ENCODE measurements at regions not wholly inside any gene's neighbourhood (a gene's known extent, or its start where the extent isn't known, plus 50 kb on each side); places are given as distances from the start of the nearest gene placed in this dataset.

DNA sequence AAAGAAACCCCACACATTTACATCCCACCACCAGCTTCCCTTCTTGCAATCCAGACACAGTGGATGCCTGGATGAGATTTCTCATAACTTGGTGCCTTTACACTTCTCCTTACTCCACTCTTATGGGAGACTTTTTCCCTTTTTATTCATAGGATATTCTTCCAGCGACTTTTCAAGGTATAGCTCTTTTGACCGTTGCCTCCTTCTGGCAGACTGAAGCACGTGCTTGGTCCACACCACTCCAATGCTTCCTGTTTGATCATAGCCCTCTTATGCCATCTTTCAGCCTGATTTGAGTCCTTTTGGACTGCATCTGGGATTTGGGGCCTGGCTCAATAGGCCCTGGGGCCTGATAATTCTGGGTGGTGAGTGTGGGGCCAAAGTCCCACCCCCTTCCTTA is 87.7 kb downstream of the ERCC5 start:
- H3K27me3 ChIP-seq (ENCODE audit: insufficient read depth, poor library complexity, severe bottlenecking), result peaks cover 6% of the 10 kb centered on the region
- no peak for TF ChIP-seq GABPA (IDR thresholded peaks at IDR 0.05; ENCODE audit: low read depth)
- no peak for TF ChIP-seq SPI1 (IDR thresholded peaks at IDR 0.05; ENCODE audit: borderline replicate concordance, low read depth)
- H3K4me3 ChIP-seq (replicated peaks; ENCODE audit: insufficient read depth, low read length), result no peak overlapping the region
- no peak overlapping the region for H3K27ac ChIP-seq (replicated peaks)
- no peak for DNase-seq (ENCODE audit: low read depth in 1 of 2, low spot score in 1 of 2)

DNA sequence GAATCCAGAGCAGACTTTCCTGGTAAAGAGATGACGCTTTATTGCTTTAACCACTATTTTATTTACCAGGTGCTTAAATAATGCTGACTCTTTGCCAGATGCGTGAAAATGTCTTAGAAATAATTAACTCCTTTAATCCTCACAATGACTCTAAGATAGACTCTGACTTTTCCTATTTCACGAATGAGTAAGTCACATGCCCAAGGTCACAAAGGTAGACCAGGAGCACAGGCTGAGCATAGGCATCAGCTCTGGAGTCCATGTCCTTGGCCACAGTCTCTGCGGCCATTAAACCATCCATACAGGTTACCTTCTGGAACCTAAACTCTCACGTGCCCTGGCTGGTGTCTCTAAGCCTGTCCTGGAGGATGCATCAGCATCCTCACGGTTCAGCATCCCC is 87.3 kb downstream of the ERCC5 start:
- no peak overlapping the region for H3K27ac ChIP-seq (replicated peaks)
- H3K27me3 ChIP-seq (ENCODE audit: insufficient read depth, poor library complexity, severe bottlenecking), result peaks cover 6% of the 10 kb centered on the region
- TF ChIP-seq POLR2AphosphoS5 (IDR thresholded peaks at IDR 0.05; ENCODE audit: low read depth) (no peak), GABPA (IDR thresholded peaks at IDR 0.05; ENCODE audit: low read depth) (no peak), SPI1 (IDR thresholded peaks at IDR 0.05; ENCODE audit: borderline replicate concordance, low read depth) (no peak)
- TF ChIP-seq, protein P1, sequence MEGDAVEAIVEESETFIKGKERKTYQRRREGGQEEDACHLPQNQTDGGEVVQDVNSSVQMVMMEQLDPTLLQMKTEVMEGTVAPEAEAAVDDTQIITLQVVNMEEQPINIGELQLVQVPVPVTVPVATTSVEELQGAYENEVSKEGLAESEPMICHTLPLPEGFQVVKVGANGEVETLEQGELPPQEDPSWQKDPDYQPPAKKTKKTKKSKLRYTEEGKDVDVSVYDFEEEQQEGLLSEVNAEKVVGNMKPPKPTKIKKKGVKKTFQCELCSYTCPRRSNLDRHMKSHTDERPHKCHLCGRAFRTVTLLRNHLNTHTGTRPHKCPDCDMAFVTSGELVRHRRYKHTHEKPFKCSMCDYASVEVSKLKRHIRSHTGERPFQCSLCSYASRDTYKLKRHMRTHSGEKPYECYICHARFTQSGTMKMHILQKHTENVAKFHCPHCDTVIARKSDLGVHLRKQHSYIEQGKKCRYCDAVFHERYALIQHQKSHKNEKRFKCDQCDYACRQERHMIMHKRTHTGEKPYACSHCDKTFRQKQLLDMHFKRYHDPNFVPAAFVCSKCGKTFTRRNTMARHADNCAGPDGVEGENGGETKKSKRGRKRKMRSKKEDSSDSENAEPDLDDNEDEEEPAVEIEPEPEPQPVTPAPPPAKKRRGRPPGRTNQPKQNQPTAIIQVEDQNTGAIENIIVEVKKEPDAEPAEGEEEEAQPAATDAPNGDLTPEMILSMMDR (IDR thresholded peaks at IDR 0.05; ENCODE audit: insufficient read depth, low read length), result no peak
- TF ChIP-seq, protein P2, sequence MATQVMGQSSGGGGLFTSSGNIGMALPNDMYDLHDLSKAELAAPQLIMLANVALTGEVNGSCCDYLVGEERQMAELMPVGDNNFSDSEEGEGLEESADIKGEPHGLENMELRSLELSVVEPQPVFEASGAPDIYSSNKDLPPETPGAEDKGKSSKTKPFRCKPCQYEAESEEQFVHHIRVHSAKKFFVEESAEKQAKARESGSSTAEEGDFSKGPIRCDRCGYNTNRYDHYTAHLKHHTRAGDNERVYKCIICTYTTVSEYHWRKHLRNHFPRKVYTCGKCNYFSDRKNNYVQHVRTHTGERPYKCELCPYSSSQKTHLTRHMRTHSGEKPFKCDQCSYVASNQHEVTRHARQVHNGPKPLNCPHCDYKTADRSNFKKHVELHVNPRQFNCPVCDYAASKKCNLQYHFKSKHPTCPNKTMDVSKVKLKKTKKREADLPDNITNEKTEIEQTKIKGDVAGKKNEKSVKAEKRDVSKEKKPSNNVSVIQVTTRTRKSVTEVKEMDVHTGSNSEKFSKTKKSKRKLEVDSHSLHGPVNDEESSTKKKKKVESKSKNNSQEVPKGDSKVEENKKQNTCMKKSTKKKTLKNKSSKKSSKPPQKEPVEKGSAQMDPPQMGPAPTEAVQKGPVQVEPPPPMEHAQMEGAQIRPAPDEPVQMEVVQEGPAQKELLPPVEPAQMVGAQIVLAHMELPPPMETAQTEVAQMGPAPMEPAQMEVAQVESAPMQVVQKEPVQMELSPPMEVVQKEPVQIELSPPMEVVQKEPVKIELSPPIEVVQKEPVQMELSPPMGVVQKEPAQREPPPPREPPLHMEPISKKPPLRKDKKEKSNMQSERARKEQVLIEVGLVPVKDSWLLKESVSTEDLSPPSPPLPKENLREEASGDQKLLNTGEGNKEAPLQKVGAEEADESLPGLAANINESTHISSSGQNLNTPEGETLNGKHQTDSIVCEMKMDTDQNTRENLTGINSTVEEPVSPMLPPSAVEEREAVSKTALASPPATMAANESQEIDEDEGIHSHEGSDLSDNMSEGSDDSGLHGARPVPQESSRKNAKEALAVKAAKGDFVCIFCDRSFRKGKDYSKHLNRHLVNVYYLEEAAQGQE (IDR thresholded peaks at IDR 0.05; ENCODE audit: insufficient replicate concordance, low read depth), result no peak
- H3K4me3 ChIP-seq (replicated peaks; ENCODE audit: insufficient read depth, low read length), result no peak overlapping the region
- DNase-seq (ENCODE audit: low read depth in 1 of 2, low spot score in 1 of 2), result no peak

DNA sequence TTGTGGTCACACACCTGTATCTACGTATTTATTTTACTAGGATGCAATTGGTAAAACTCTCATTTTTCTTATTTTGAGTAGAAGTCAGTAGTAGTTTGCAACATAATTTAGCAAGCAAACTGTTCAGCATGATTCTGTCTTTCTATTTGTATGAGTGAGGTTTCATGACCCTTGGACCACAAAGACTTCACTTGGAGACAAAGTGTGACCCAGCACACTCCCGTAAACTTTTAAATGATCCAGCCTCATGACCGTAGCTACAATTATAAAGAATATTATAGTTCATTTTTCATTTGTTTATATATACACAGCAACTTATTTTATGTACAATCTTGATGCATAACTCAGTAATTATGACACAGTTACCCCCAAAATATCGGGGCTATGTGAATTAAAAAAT is 86.5 kb downstream of the ERCC5 start:
- Histone ChIP-seq H3K27me3 (ENCODE audit: insufficient read depth, poor library complexity, severe bottlenecking) (peaks cover 6% of the 10 kb centered on the region), H3K4me3 (replicated peaks; ENCODE audit: insufficient read depth, low read length) (no peak overlapping the region), H3K27ac (replicated peaks) (no peak overlapping the region)
- TF ChIP-seq, protein P2 (IDR thresholded peaks at IDR 0.05; ENCODE audit: insufficient replicate concordance, low read depth), result no peak
- no peak for TF ChIP-seq POLR2AphosphoS5 (IDR thresholded peaks at IDR 0.05; ENCODE audit: low read depth)
- TF ChIP-seq SPI1 (IDR thresholded peaks at IDR 0.05; ENCODE audit: borderline replicate concordance, low read depth), result no peak
- TF ChIP-seq, protein P1 (IDR thresholded peaks at IDR 0.05; ENCODE audit: insufficient read depth, low read length), result no peak
- no peak for TF ChIP-seq GABPA (IDR thresholded peaks at IDR 0.05; ENCODE audit: low read depth)
- no peak for DNase-seq (ENCODE audit: low read depth in 1 of 2, low spot score in 1 of 2)

DNA sequence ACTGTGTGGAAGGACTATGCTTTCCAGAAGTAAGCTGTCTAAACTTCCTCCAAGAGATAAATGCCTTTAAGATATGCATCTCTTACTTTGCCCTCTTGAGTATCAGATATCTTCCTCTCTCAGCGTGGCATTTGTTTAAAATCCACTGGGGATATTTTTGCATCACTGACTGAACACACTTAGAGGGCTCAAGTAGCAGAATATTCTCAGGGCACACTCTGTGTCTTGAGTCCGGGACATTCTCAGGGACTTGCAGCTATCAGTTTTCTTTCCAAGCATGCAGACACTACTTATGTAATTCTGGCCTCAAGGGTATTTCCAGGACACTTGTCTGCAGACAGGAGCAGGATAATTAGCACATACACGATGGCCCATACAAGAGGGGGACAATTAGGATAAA is 84.7 kb downstream of the ERCC5 start:
- Histone ChIP-seq H3K27me3 (ENCODE audit: insufficient read depth, poor library complexity, severe bottlenecking) (peaks cover 6% of the 10 kb centered on the region), H3K27ac (replicated peaks) (no peak overlapping the region), H3K4me3 (replicated peaks; ENCODE audit: insufficient read depth, low read length) (no peak overlapping the region)
- TF ChIP-seq, protein P2 (IDR thresholded peaks at IDR 0.05; ENCODE audit: insufficient replicate concordance, low read depth), result no peak
- no peak for TF ChIP-seq POLR2AphosphoS5 (IDR thresholded peaks at IDR 0.05; ENCODE audit: low read depth)
- TF ChIP-seq GABPA (IDR thresholded peaks at IDR 0.05; ENCODE audit: low read depth), result no peak
- TF ChIP-seq SPI1 (IDR thresholded peaks at IDR 0.05; ENCODE audit: borderline replicate concordance, low read depth), result no peak
- TF ChIP-seq, protein P1 (IDR thresholded peaks at IDR 0.05; ENCODE audit: insufficient read depth, low read length), result no peak
- DNase-seq (ENCODE audit: low read depth in 1 of 2, low spot score in 1 of 2), result no peak
